ENCODE measurements at regions not wholly inside any gene's neighbourhood (a gene's known extent, or its start where the extent isn't known, plus 50 kb on each side); places are given as distances from the start of the nearest gene placed in this dataset.

DNA sequence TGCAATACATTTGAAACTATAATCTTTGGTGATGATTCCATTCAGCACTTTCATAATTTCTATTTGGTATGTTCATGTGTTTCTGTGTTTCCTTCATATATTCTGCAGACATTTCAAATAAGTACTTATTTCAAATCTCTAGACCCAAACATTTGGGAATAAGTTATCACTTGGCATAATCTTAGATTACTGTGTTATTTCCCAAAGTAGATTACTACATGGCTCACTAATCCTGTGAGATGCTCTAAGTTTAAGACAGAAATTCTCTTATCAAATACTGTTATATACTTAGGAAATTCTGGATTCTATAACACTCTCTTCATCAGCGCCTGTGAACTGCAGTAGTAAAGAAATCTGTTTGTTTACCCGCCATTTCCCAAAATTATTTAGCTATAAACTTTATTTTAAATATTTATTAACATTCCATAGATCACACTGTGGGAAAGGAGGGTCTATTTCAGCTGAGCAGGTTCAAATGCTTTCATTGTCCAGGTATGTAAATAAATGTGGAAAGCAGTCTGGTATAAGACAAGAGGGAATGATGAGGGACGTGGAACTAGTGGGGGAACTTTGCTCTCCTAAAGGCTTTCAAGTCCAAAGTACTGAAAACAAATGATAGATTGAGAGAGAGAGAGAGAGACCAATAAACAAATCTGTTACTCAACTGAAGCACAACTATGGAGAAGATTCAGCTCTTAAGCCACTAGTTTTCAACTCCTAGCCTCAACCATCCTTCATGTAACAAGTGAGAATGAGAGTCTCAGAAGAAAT, 61.8 kb upstream of the TOM1L1 start:
- ChIA-PET CTCF (ENCODE audit: partially characterized antibody) (no interaction called here), POLR2A (ENCODE audit: partially characterized antibody) (no interaction called here)
- DNase-seq (ENCODE audit: low read depth in 1 of 2, low spot score in 2 of 2) (no peak), FAIRE-seq (no peak)
- no peaks in the 10 kb centered on the region for H3K9me3 ChIP-seq (ENCODE audit: insufficient read depth in 2 of 2, low read depth in 1 of 2, low read length in 1 of 2)
- H3K56ac ChIP-seq (replicated peaks; ENCODE audit: insufficient read length, low read depth, low read length): no peak overlapping the region
- no peak overlapping the region for H3K4me3 ChIP-seq (ENCODE audit: extremely low read depth in 1 of 4, insufficient read depth in 2 of 4, low read depth in 3 of 4, low read length in 4 of 4)
- no peak overlapping the region for H3K9ac ChIP-seq (replicated peaks in 1 of 4; ENCODE audit: extremely low read depth in 1 of 4, low read depth in 3 of 4, low read length in 3 of 4)
- no peaks in the 10 kb centered on the region for H3K27me3 ChIP-seq (replicated peaks in 1 of 4; ENCODE audit: control insufficient read depth in 3 of 4, extremely low read depth in 1 of 4, insufficient read depth in 3 of 4, low read length in 3 of 4)
- H4K20me1 ChIP-seq (replicated peaks in 1 of 2; ENCODE audit: control insufficient read depth in 1 of 2, insufficient read depth in 2 of 2, low read length in 2 of 2): no peaks in the 10 kb centered on the region
- H4K8ac ChIP-seq (ENCODE audit: extremely low read depth, insufficient read depth, low read length): no peak overlapping the region
- no peak overlapping the region for H2BK15ac ChIP-seq (ENCODE audit: low read length)
- no peak overlapping the region for H3K23ac ChIP-seq (ENCODE audit: insufficient read length)
- no peak overlapping the region for H3K18ac ChIP-seq (ENCODE audit: extremely low read depth, low read length)
- H2BK12ac ChIP-seq (ENCODE audit: low read depth, low read length): no peak overlapping the region
- H4K5ac ChIP-seq (ENCODE audit: insufficient read length, low read depth, low read length): no peak overlapping the region
- H2AK5ac ChIP-seq (ENCODE audit: low read depth, low read length): no peak overlapping the region
- H3K14ac ChIP-seq (ENCODE audit: insufficient read length): no peak overlapping the region
- H3K4ac ChIP-seq (replicated peaks; ENCODE audit: insufficient read length, low read depth, low read length): no peak overlapping the region
- H3K4me2 ChIP-seq (ENCODE audit: insufficient read depth in 1 of 2, low read depth in 2 of 2, low read length in 2 of 2): no peak overlapping the region
- no peaks in the 10 kb centered on the region for H3K79me2 ChIP-seq (ENCODE audit: control insufficient read depth in 1 of 2, insufficient read depth in 2 of 2, low read length in 2 of 2)
- no peak overlapping the region for H2AFZ ChIP-seq (ENCODE audit: low read length)
- no peak overlapping the region for H3K27ac ChIP-seq (ENCODE audit: low read depth, low read length)
- whole genome bisulfite sequencing, 2 experiments (ENCODE audit: extremely low coverage in 1 of 2, insufficient coverage in 1 of 2, insufficient read length in 1 of 2, insufficient replicate concordance in 2 of 2, low coverage in 1 of 2, low lambda C conversion rate in 2 of 2, missing lambda C conversion rate in 1 of 2): 91% methylated on average over 3 of the region's 3 CpGs; no CpG with 5 or more reads in 1 of the 2 experiments
- H2BK20ac ChIP-seq (ENCODE audit: low read length): no peak overlapping the region
- no peaks in the 10 kb centered on the region for H3K4me1 ChIP-seq (replicated peaks in 1 of 4; ENCODE audit: control insufficient read depth in 3 of 4, insufficient read depth in 4 of 4, low read length in 3 of 4)
- H2BK5ac ChIP-seq (ENCODE audit: low read depth, low read length): no peak overlapping the region
- TF ChIP-seq SIX5 (IDR thresholded peaks at IDR 0.05; ENCODE audit: low read depth, low read length): no peak
- TF ChIP-seq EZH2 (IDR thresholded peaks at IDR 0.05; ENCODE audit: low read depth, low read length, severe bottlenecking): no peak
- no peaks in the 10 kb centered on the region for H3K36me3 ChIP-seq (ENCODE audit: control insufficient read depth in 2 of 4, insufficient read depth in 4 of 4, low read length in 3 of 4)
- no peak overlapping the region for H2BK120ac ChIP-seq (replicated peaks; ENCODE audit: low read depth, low read length)
- no peak overlapping the region for H4K91ac ChIP-seq (replicated peaks; ENCODE audit: insufficient read length, low read length)
- H3K79me1 ChIP-seq (ENCODE audit: low read depth, low read length): no peaks in the 10 kb centered on the region
- H3K23me2 ChIP-seq (ENCODE audit: low read depth, low read length): no peaks in the 10 kb centered on the region
